ENCODE measurements at regions not wholly inside any gene's neighbourhood (a gene's known extent, or its start where the extent isn't known, plus 50 kb on each side); places are given as distances from the start of the nearest gene placed in this dataset.

- TF ChIP-seq ZNF766 (CRISPR knock-in tag; conservative IDR thresholded peaks at IDR 0.05) (no peak), USF2 (CRISPR knock-in tag; IDR thresholded peaks at IDR 0.05) (no peak), POLR2A (conservative IDR thresholded peaks at IDR 0.05) (no peak), MAX (CRISPR knock-in tag; IDR thresholded peaks at IDR 0.05) (no peak), MXI1 (IDR thresholded peaks at IDR 0.05; ENCODE audit: low read depth, low read length) (no peak)
- TF ChIP-seq, protein P1, sequence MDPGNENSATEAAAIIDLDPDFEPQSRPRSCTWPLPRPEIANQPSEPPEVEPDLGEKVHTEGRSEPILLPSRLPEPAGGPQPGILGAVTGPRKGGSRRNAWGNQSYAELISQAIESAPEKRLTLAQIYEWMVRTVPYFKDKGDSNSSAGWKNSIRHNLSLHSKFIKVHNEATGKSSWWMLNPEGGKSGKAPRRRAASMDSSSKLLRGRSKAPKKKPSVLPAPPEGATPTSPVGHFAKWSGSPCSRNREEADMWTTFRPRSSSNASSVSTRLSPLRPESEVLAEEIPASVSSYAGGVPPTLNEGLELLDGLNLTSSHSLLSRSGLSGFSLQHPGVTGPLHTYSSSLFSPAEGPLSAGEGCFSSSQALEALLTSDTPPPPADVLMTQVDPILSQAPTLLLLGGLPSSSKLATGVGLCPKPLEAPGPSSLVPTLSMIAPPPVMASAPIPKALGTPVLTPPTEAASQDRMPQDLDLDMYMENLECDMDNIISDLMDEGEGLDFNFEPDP (CRISPR knock-in tag; IDR thresholded peaks at IDR 0.05): no peak
These were observed 247.2 kb downstream of the FAM170A start for GRCh38 chr5:119876522-119876921.

Data from K562 (cell line).